Putamen (tissue), 1 donor: ENCODE measurements at regions not wholly inside any gene's neighbourhood (a gene's known extent, or its start where the extent isn't known, plus 50 kb on each side); places are given as distances from the start of the nearest gene placed in this dataset.
A peak's percentile ranks its signal among the peaks of the same experiment; 100 is the strongest.

ENCODE experiments used
- DNase-seq: peaks from one replicate; pipeline ENCODE4 v3.0.0-alpha.2; 2016; ENCODE audit warnings: low spot score

- no peak for DNase-seq
Observed at GRCh38 chr5:109532773-109533364, 123.1 kb upstream of the PJA2 start.

GRCh38 chr5:109531262-109531661 lies 121.5 kb upstream of the PJA2 start:
- no peak for DNase-seq

- DNase-seq: no peak
Observed at GRCh38 chr5:109529987-109530386, 120.2 kb upstream of the PJA2 start.

- DNase-seq: peak; percentile 2
Observed at GRCh38 chr5:109529520-109529919, 119.7 kb upstream of the PJA2 start.

- no peak for DNase-seq
Observed at GRCh38 chr5:109524555-109524954, 114.8 kb upstream of the PJA2 start.

GRCh38 chr5:109524026-109524425 lies 114.3 kb upstream of the PJA2 start:
- no peak for DNase-seq

GRCh38 chr5:109522404-109522803 lies 112.6 kb upstream of the PJA2 start:
- no peak for DNase-seq

- DNase-seq: no peak
Observed at GRCh38 chr5:109519416-109519815, 109.6 kb upstream of the PJA2 start.

- DNase-seq: no peak
Observed at GRCh38 chr5:109516390-109516789, 106.6 kb upstream of the PJA2 start.

GRCh38 chr5:109511980-109512734 lies 102.4 kb upstream of the PJA2 start:
- DNase-seq: no peak

- DNase-seq: no peak
Observed at GRCh38 chr5:109506556-109506955, 96.8 kb upstream of the PJA2 start.

- DNase-seq: peak; percentile 13
Observed at GRCh38 chr5:109496112-109496511, 86.3 kb upstream of the PJA2 start.

GRCh38 chr5:109487753-109488420 lies 78.1 kb upstream of the PJA2 start:
- DNase-seq: no peak

GRCh38 chr5:109486200-109486804 lies 76.5 kb upstream of the PJA2 start:
- DNase-seq: no peak

- DNase-seq: peak; percentile 57
Observed at GRCh38 chr5:109485030-109485429, 75.3 kb upstream of the PJA2 start.

- DNase-seq: no peak
Observed at GRCh38 chr5:109484597-109484996, 74.8 kb upstream of the PJA2 start.

- no peak for DNase-seq
Observed at GRCh38 chr5:109483395-109483971, 73.7 kb upstream of the PJA2 start.

GRCh38 chr5:109482748-109483147 lies 73.0 kb upstream of the PJA2 start:
- DNase-seq: no peak

GRCh38 chr5:109479260-109479860 lies 69.6 kb upstream of the PJA2 start:
- no peak for DNase-seq

GRCh38 chr5:109478830-109479229 lies 69.1 kb upstream of the PJA2 start:
- no peak for DNase-seq

GRCh38 chr5:109476292-109476691 lies 66.5 kb upstream of the PJA2 start:
- DNase-seq: no peak
